Thoracic aorta (tissue), 2 donors: ENCODE measurements at regions not wholly inside any gene's neighbourhood (a gene's known extent, or its start where the extent isn't known, plus 50 kb on each side); places are given as distances from the start of the nearest gene placed in this dataset.
"Not testable (repeated sequence)": the region's sequence is repeated elsewhere in the genome, so short reads cannot be mapped to it uniquely, and the experiment has no call there.

Source experiments
- ATAC-seq: fragments of 150-250 bp; one replicate; pipeline ENCODE4 v1.8.0; 2017; ENCODE audit warnings: low read depth; ENCODE audit not compliant: insufficient number of reproducible peaks, low FRiP score
- DNase-seq: peaks from one replicate; pipeline ENCODE4 v3.0.0-alpha.2; 2020; ENCODE audit warnings: low spot score
- H3K27ac ChIP-seq, 2 donors: fragments of 200-600 bp; sonication (generic); 1 replicate in 1 of 2; 2 replicates in 1 of 2; pipeline ENCODE4 v1.5.1; 2016; ENCODE audit warnings: mild to moderate bottlenecking in 2 of 2, moderate library complexity in 2 of 2
- H3K27me3 ChIP-seq: fragments of 200-600 bp; sonication (generic); replicated peaks from 2 replicates; pipeline ENCODE4 v1.6.0; 2016; ENCODE audit warnings: mild to moderate bottlenecking; ENCODE audit not compliant: insufficient read depth
- H3K36me3 ChIP-seq: fragments of 200-600 bp; sonication (generic); one replicate; pipeline ENCODE4 v1.5.1; 2016
- H3K4me1 ChIP-seq, 2 donors: fragments of 200-600 bp; sonication (generic); 1 replicate in 1 of 2; 2 replicates in 1 of 2; pipeline versions ENCODE4 v1.5.1 to v1.6.0; 2016; ENCODE audit warnings: low read depth in 2 of 2, mild to moderate bottlenecking in 1 of 2; ENCODE audit not compliant: control insufficient read depth in 1 of 2
- H3K4me3 ChIP-seq: fragments of 200-600 bp; sonication (generic); 2 replicates; pipeline ENCODE4 v1.5.1; 2016; ENCODE audit warnings: mild to moderate bottlenecking
- H3K9me3 ChIP-seq: fragments of 200-600 bp; sonication (generic); 2 replicates; pipeline ENCODE4 v1.5.1; 2016
- CTCF ChIP-seq: fragments of 200-600 bp; sonication (generic); IDR thresholded peaks from one replicate; pipeline ENCODE4 v1.5.1; 2019; ENCODE audit warnings: antibody characterized with exemption

- no peak for ATAC-seq
- Histone ChIP-seq H3K36me3 (no peaks in the 10 kb centered on the region), H3K9me3 (no peaks in the 10 kb centered on the region), H3K27me3 (no peaks in the 10 kb centered on the region), H3K4me3 (no peak overlapping the region), H3K27ac (no peak overlapping the region), H3K4me1 (peaks cover 0 to under 1% of the 10 kb centered on the region in 2 donors)
- no peak for TF ChIP-seq CTCF
- DNase-seq = no peak
Measured at GRCh38 chr17:64718058-64718457, 56.0 kb upstream of the SMURF2 start.

GRCh38 chr17:64716496-64716895, 54.4 kb upstream of the SMURF2 start:
- H3K36me3 ChIP-seq, H3K4me3 ChIP-seq, DNase-seq: not testable (repeated sequence)

GRCh38 chr17:64713786-64714185, 51.7 kb upstream of the SMURF2 start:
- not testable (repeated sequence) for H3K27ac ChIP-seq, H3K4me1 ChIP-seq, H3K36me3 ChIP-seq, ATAC-seq, H3K27me3 ChIP-seq, DNase-seq, H3K9me3 ChIP-seq
- H3K4me3 ChIP-seq = peak overlapping the region; percentile 54

More at GRCh38 chr17:64716496-64716895, 54.4 kb upstream of the SMURF2 start:
- not testable (repeated sequence) for ATAC-seq, H3K9me3 ChIP-seq, H3K27me3 ChIP-seq, H3K4me1 ChIP-seq, H3K27ac ChIP-seq

DNA sequence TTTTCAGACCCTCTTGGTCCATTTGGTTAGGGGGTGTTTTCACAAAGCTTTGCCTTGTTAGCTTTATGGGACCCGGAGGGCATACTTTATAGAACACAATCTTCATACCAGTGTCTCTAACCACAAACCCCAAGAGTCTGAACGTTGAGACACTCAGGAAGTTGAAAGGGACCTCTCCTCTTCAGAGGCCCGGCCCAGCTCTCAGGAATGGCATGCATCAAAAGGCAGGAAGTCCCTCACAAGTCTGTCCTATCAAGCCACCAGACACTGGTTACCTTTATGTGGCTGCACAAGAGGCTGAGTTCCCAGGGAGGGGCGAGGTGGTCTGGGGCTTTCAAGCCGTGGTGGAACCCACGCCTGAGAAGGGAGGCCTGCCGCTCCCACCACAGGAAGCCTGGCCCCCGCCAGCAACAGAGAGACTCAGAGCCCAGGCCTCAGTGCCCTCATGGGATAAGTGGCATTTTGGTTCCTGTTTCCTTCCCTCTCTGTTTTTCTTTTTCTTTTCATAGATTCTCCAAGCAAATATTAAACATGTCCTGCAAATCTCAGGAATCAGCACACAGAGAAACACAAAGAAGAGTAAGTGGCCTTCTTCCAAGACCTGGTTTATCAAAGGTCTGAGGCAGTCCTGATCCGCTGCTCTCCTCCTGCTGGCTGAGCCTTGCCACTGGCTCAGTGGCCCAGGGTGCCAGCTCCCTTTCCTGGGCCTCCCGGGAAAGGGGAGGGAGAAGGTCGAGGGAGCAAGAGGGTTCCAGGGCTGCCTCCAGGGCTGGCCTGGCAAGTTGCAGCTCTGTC, 50.6 kb upstream of the SMURF2 start:
- H3K27me3 ChIP-seq, H3K27ac ChIP-seq, H3K36me3 ChIP-seq, H3K9me3 ChIP-seq, H3K4me3 ChIP-seq, ATAC-seq, DNase-seq: not testable (repeated sequence)
- H3K4me1 ChIP-seq = peaks cover 11 to 20% of the 10 kb centered on the region in 2 donors
